ENCODE measurements at regions not wholly inside any gene's neighbourhood (a gene's known extent, or its start where the extent isn't known, plus 50 kb on each side); places are given as distances from the start of the nearest gene placed in this dataset.
"Not testable (repeated sequence)": the region's sequence is repeated elsewhere in the genome, so short reads cannot be mapped to it uniquely, and the experiment has no call there.

GRCh38 chr3:174482541-174482940 lies 376.6 kb upstream of the NAALADL2 start:
- no peak for DNase-seq (ENCODE audit: low read depth)
- no peak overlapping the region for H3K4me3 ChIP-seq (ENCODE audit: control insufficient read depth, low read depth, low read length)
- no peak for TF ChIP-seq CTCF (conservative IDR thresholded peaks at IDR 0.05; ENCODE audit: control insufficient read depth, insufficient read depth, low read depth, low read length)

- TF ChIP-seq CTCF (conservative IDR thresholded peaks at IDR 0.05; ENCODE audit: control insufficient read depth, insufficient read depth, low read depth, low read length): no peak
- H3K4me3 ChIP-seq (ENCODE audit: control insufficient read depth, low read depth, low read length): no peak overlapping the region
- no peak for DNase-seq (ENCODE audit: low read depth)
Measured at GRCh38 chr3:174483254-174483653, 375.9 kb upstream of the NAALADL2 start.

- not testable (repeated sequence) for DNase-seq (ENCODE audit: low read depth); H3K4me3 ChIP-seq (ENCODE audit: control insufficient read depth, low read depth, low read length)
Measured at GRCh38 chr3:174483856-174484255, 375.3 kb upstream of the NAALADL2 start.

GRCh38 chr3:174488527-174488926 lies 370.6 kb upstream of the NAALADL2 start:
- DNase-seq (ENCODE audit: low read depth): peak; percentile 77
- TF ChIP-seq CTCF (conservative IDR thresholded peaks at IDR 0.05; ENCODE audit: control insufficient read depth, insufficient read depth, low read depth, low read length): no peak
- H3K4me3 ChIP-seq (ENCODE audit: control insufficient read depth, low read depth, low read length): no peak overlapping the region

- peak; percentile 42 for DNase-seq (ENCODE audit: low read depth)
- TF ChIP-seq CTCF (conservative IDR thresholded peaks at IDR 0.05; ENCODE audit: control insufficient read depth, insufficient read depth, low read depth, low read length): no peak
- H3K4me3 ChIP-seq (ENCODE audit: control insufficient read depth, low read depth, low read length): no peak overlapping the region
Measured at GRCh38 chr3:174495311-174495710, 363.8 kb upstream of the NAALADL2 start.

- TF ChIP-seq CTCF (conservative IDR thresholded peaks at IDR 0.05; ENCODE audit: control insufficient read depth, insufficient read depth, low read depth, low read length): no peak
- H3K4me3 ChIP-seq (ENCODE audit: control insufficient read depth, low read depth, low read length): no peak overlapping the region
- DNase-seq (ENCODE audit: low read depth): peak; percentile 64
Measured at GRCh38 chr3:174495928-174496327, 363.2 kb upstream of the NAALADL2 start.

- DNase-seq (ENCODE audit: low read depth): peak; percentile 71
- no peak for TF ChIP-seq CTCF (conservative IDR thresholded peaks at IDR 0.05; ENCODE audit: control insufficient read depth, insufficient read depth, low read depth, low read length)
Measured at GRCh38 chr3:174498638-174499037, 360.5 kb upstream of the NAALADL2 start.

More at GRCh38 chr3:174498638-174499037, 360.5 kb upstream of the NAALADL2 start:
- H3K4me3 ChIP-seq (ENCODE audit: control insufficient read depth, low read depth, low read length): no peak overlapping the region
